B cell (primary cell): ENCODE measurements at regions not wholly inside any gene's neighbourhood (a gene's known extent, or its start where the extent isn't known, plus 50 kb on each side); places are given as distances from the start of the nearest gene placed in this dataset.
"Not testable (repeated sequence)": the region's sequence is repeated elsewhere in the genome, so short reads cannot be mapped to it uniquely, and the experiment has no call there.

Source experiments
- ATAC-seq: fragments of 200-7000 bp; cut with Tn5 transposase; one replicate; pipeline ENCODE4 v1.10.0; 2021; ENCODE audit warnings: low read depth, mild to moderate bottlenecking, moderate number of reproducible peaks, moderate library complexity
- CTCF ChIA-PET: fragments of 350-600 bp; sonication (Branson Sonifier 250); formaldehyde crosslinking; loops from one replicate; lab custom pipeline; 2021; ENCODE audit warnings: antibody characterized with exemption, inconsistent platforms; lab: Charles Lee
- POLR2A ChIA-PET: fragments of 350-600 bp; sonication (Branson Sonifier 250); formaldehyde crosslinking; loops from one replicate; lab custom pipeline; 2021; ENCODE audit warnings: antibody characterized with exemption; lab: Charles Lee
- DNase-seq: peaks from one replicate; pipeline ENCODE4 v3.0.0; 2013
- H2AFZ ChIP-seq: 2 replicates; pipeline ENCODE4 v1.6.1; 2012; ENCODE audit warnings: mild to moderate bottlenecking, low read depth, low read length; ENCODE audit not compliant: insufficient read depth, poor library complexity, severe bottlenecking
- H3K27ac ChIP-seq, 2 donors: 1 replicate in 1 of 2; 2 replicates in 1 of 2; pipeline ENCODE4 v1.5.1; 2012 to 2013; ENCODE audit warnings: low read length in 2 of 2, mild to moderate bottlenecking in 2 of 2, moderate library complexity in 1 of 2
- H3K27me3 ChIP-seq, 4 experiments: fragments of 200-600 bp in 1 of 4; sonication (generic) in 1 of 4; replicated peaks in 1 of 4; 1 replicate in 2 of 4; 2 replicates in 2 of 4; pipeline versions ENCODE4 v1.6.1 to v1.7.0; 2013 to 2016; ENCODE audit warnings: low read length in 3 of 4, mild to moderate bottlenecking in 2 of 4, mixed read lengths in 1 of 4, moderate library complexity in 1 of 4; ENCODE audit not compliant: insufficient read depth in 4 of 4, control insufficient read depth in 3 of 4; ENCODE audit errors: control extremely low read depth in 1 of 4
- H3K36me3 ChIP-seq, 2 experiments: replicated peaks in 1 of 2; 1 replicate in 1 of 2; 2 replicates in 1 of 2; pipeline versions ENCODE4 v1.6.1 to v1.7.1; 2013; ENCODE audit warnings: low read length in 1 of 2; ENCODE audit not compliant: insufficient read depth in 2 of 2, control insufficient read depth in 1 of 2; ENCODE audit errors: control extremely low read depth in 1 of 2, extremely low read depth in 1 of 2
- H3K4me1 ChIP-seq, 2 donors: fragments of 200-600 bp in 1 of 2; sonication (generic) in 1 of 2; 1 replicate in 1 of 2; 2 replicates in 1 of 2; pipeline versions ENCODE4 v1.5.1 to v1.6.1; 2013 to 2017; ENCODE audit warnings: low read length in 2 of 2; ENCODE audit not compliant: control insufficient read depth in 2 of 2, insufficient read depth in 2 of 2
- H3K4me2 ChIP-seq: replicated peaks from 2 replicates; pipeline ENCODE3; 2012; ENCODE audit warnings: mild to moderate bottlenecking, low read depth, low read length; ENCODE audit not compliant: poor library complexity, severe bottlenecking
- H3K4me3 ChIP-seq, 5 experiments: fragments of 200-600 bp in 1 of 5; sonication (generic) in 1 of 5; 1 replicate in 3 of 5; 2 replicates in 2 of 5; pipeline versions ENCODE4 v1.5.1 to v1.7.0; 2011 to 2016; ENCODE audit warnings: low read length in 4 of 5, mild to moderate bottlenecking in 4 of 5, low read depth in 2 of 5, control low read depth in 1 of 5, moderate library complexity in 1 of 5; ENCODE audit not compliant: insufficient read depth in 1 of 5; ENCODE audit errors: control extremely low read depth in 1 of 5, extremely low read depth in 1 of 5
- H3K79me2 ChIP-seq: fragments of 200-600 bp; sonication (generic); one replicate; pipeline ENCODE4 v1.6.0; 2016; ENCODE audit warnings: low read length; ENCODE audit not compliant: control insufficient read depth, insufficient read depth
- H3K9ac ChIP-seq: fragments of 200-600 bp; sonication (generic); 2 replicates; pipeline ENCODE4 v1.6.1; 2017; ENCODE audit warnings: mild to moderate bottlenecking, low read length, moderate library complexity
- H3K9me3 ChIP-seq, 3 donors: one replicate each; pipeline versions ENCODE4 v1.6.1 to v1.7.1; 2013; ENCODE audit warnings: low read length in 2 of 3; ENCODE audit not compliant: control insufficient read depth in 2 of 3, insufficient read depth in 1 of 3; ENCODE audit errors: control extremely low read depth in 1 of 3
- H4K20me1 ChIP-seq: 2 replicates; pipeline ENCODE4 v1.6.0; 2012; ENCODE audit warnings: mild to moderate bottlenecking, low read length; ENCODE audit not compliant: insufficient read depth, control insufficient read depth, poor library complexity, severe bottlenecking
- H3K27ac Mint-ChIP-seq: one replicate; pipeline ENCODE4 v1.8.0; 2021; ENCODE audit warnings: mixed read lengths
- H3K27me3 Mint-ChIP-seq: one replicate; pipeline ENCODE4 v1.8.0; 2021; ENCODE audit warnings: mixed read lengths
- H3K4me1 Mint-ChIP-seq: one replicate; pipeline ENCODE4 v1.8.0; 2021; ENCODE audit warnings: mixed read lengths
- H3K4me3 Mint-ChIP-seq: one replicate; pipeline ENCODE4 v1.8.0; 2021; ENCODE audit warnings: mixed read lengths
- H3K9me3 Mint-ChIP-seq: one replicate; pipeline ENCODE4 v1.8.0; 2022; ENCODE audit warnings: mixed read lengths; ENCODE audit not compliant: insufficient read depth
- EZH2 ChIP-seq: IDR thresholded peaks from 2 replicates; pipeline ENCODE4 v1.6.1; 2012; ENCODE audit warnings: borderline replicate concordance, low read depth, mild to moderate bottlenecking, moderate library complexity, low read length; ENCODE audit not compliant: insufficient read depth, poor library complexity, severe bottlenecking
- WGBS: methylation state at CpG from one replicate; pipeline ENCODE4 v1.1.5; 2013; ENCODE audit warnings: missing lambda C conversion rate; ENCODE audit not compliant: insufficient coverage; 5-methylcytosine and 5-hydroxymethylcytosine counted together
- intact Hi-C: fragments of 100-400 bp; cut with micrococcal nuclease; formaldehyde crosslinking; loops from one replicate; pipeline ENCODE4 v1.10.0; 2022
- TF ChIP-seq, protein P1 (sequence below): fragments of 200-600 bp; IDR thresholded peaks from one replicate; pipeline ENCODE4 v1.8.0; 2022; ENCODE audit warnings: antibody characterized with exemption, mild to moderate bottlenecking

DNA sequence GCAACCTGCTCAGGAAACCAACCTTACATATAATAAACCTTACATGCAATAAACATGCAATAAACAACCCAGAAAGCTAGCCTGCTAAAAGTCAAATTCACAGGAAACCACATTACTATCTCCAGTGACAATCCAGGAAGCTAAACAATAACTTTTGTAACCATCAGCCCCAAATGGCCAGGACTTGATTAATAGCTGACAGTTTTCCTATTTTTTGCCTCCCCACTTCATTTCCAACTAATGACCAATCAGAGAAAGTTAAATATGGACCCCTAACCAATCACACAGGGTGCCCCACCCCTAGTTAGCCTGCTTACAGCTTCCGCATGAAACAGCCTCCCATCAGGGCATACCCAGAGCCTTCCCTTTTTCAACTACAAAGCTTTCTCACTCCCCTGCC, 152.2 kb upstream of the LMNTD1 start:
- WGBS: no CpG with 5 or more reads among the region's 1 CpG
- H3K9ac ChIP-seq: no peak overlapping the region
- H3K4me2 ChIP-seq: no peak overlapping the region
- ATAC-seq (no peak), DNase-seq (no peak)
- no peak overlapping the region for H3K4me3 ChIP-seq
- POLR2A ChIA-PET: no interaction called here
- no peaks in the 10 kb centered on the region for H3K79me2 ChIP-seq
- peaks cover 0 to 8% (median 0%) of the 10 kb centered on the region in 3 donors for H3K9me3 ChIP-seq
- Mint-ChIP-seq H3K4me3 (no peak overlapping the region), H3K27me3 (no peaks in the 10 kb centered on the region), H3K27ac (no peak overlapping the region), H3K9me3 (no peaks in the 10 kb centered on the region), H3K4me1 (no peaks in the 10 kb centered on the region)
- CTCF ChIA-PET: no interaction called here
- H3K36me3 ChIP-seq: no peaks in the 10 kb centered on the region
- intact Hi-C loops: no loop called here
- H3K4me1 ChIP-seq: no peaks in the 10 kb centered on the region
- TF ChIP-seq EZH2: no peak
- TF ChIP-seq, protein P1, sequence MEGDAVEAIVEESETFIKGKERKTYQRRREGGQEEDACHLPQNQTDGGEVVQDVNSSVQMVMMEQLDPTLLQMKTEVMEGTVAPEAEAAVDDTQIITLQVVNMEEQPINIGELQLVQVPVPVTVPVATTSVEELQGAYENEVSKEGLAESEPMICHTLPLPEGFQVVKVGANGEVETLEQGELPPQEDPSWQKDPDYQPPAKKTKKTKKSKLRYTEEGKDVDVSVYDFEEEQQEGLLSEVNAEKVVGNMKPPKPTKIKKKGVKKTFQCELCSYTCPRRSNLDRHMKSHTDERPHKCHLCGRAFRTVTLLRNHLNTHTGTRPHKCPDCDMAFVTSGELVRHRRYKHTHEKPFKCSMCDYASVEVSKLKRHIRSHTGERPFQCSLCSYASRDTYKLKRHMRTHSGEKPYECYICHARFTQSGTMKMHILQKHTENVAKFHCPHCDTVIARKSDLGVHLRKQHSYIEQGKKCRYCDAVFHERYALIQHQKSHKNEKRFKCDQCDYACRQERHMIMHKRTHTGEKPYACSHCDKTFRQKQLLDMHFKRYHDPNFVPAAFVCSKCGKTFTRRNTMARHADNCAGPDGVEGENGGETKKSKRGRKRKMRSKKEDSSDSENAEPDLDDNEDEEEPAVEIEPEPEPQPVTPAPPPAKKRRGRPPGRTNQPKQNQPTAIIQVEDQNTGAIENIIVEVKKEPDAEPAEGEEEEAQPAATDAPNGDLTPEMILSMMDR: no peak
- H3K27ac ChIP-seq: no peak overlapping the region
- peaks cover 0 to 2% (median 0%) of the 10 kb centered on the region in 4 experiments for H3K27me3 ChIP-seq
- H2AFZ ChIP-seq: no peak overlapping the region
- H4K20me1 ChIP-seq: no peaks in the 10 kb centered on the region

DNA sequence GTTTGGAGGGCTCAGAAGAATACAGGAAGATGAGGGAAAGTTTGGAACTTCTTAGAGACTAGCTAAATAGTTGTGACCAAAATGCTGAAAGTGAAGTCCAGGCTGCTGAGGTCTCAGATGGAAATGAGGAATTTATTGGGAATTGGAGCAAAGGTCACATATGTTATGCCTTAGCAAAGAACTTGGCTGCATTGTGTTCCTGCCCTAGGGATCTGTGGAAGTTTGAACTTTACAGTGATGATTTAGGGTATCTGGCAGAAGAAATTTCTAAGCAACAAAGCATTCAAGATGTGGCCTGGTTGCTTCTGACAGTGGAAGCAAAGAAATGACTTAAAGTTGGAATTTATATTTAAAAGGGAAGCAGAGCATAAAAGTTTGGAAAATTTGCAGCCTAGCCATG, 153.6 kb upstream of the LMNTD1 start:
- H3K4me3 ChIP-seq, ATAC-seq, H3K27me3 ChIP-seq, H3K9ac ChIP-seq, H3K27ac Mint-ChIP-seq, H3K9me3 ChIP-seq, H3K9me3 Mint-ChIP-seq, H3K4me2 ChIP-seq, H3K27me3 Mint-ChIP-seq, H3K79me2 ChIP-seq, CTCF ChIA-PET, H2AFZ ChIP-seq, H3K4me1 ChIP-seq, intact Hi-C loops, H3K4me1 Mint-ChIP-seq, H3K4me3 Mint-ChIP-seq, H3K27ac ChIP-seq, H3K36me3 ChIP-seq, DNase-seq, POLR2A ChIA-PET, H4K20me1 ChIP-seq: not testable (repeated sequence)
